K562 (cell line): ENCODE measurements at regions not wholly inside any gene's neighbourhood (a gene's known extent, or its start where the extent isn't known, plus 50 kb on each side); places are given as distances from the start of the nearest gene placed in this dataset.

Source experiments
- ATAC-seq: fragments of 200-7000 bp; cut with Tn5 transposase; 3 replicates; pipeline ENCODE4 v1.9.1; 2020; ENCODE audit warnings: moderate library complexity
- BruUV-seq: library from RNA; stranded (reverse); fragments of 400-500 nt; replicated peaks from 2 replicates; lab custom pipeline; 2021; lab: Mats Ljungman, UMichigan
- CTCF ChIA-PET: fragments of 300-600 bp; formaldehyde crosslinking; extraction: SDS; loops from one replicate; lab custom pipeline; 2021; ENCODE audit warnings: low intra/inter-chr PET ratio; lab: Yijun Ruan, JAX
- POLR2A ChIA-PET: fragments of 300-600, 350-650 bp; sonication (Branson Sonifier 250); formaldehyde crosslinking; extraction: SDS; loops from one replicate; lab custom pipeline; 2021; ENCODE audit warnings: antibody characterized with exemption, inconsistent platforms; lab: Yijun Ruan, JAX
- DNase-seq, 4 experiments: peaks; one replicate each; pipeline versions ENCODE4 v3.0.0 to v3.0.0-alpha.2; 2011 to 2018; ENCODE audit warnings: low spot score in 3 of 4, mixed read lengths in 3 of 4; ENCODE audit errors: extremely low read depth in 1 of 4
- FAIRE-seq: peaks from 2 replicates; lab custom pipeline; 2011; peaks lifted over from hg19 to GRCh38; lab: Jason Lieb, UNC
- H2AFZ ChIP-seq: 2 replicates; pipeline ENCODE4 v1.6.0; 2011; ENCODE audit warnings: low read depth, low read length, control low read depth, inconsistent platforms
- H3K27ac ChIP-seq: fragments of 200-600 bp; 3 replicates; pipeline ENCODE4 v1.8.0; 2011; ENCODE audit warnings: low read depth, mild to moderate bottlenecking, control low read depth, inconsistent platforms, low read length, moderate library complexity, mixed read lengths; ENCODE audit errors: extremely low read depth
- H3K27me3 ChIP-seq, 2 experiments: fragments of 300-600 bp in 1 of 2; 2 replicates in 1 of 2; 3 replicates in 1 of 2; pipeline versions ENCODE4 v1.6.0 to v1.8.0; 2011; ENCODE audit warnings: inconsistent platforms in 2 of 2, low read length in 2 of 2, mild to moderate bottlenecking in 1 of 2, mixed read lengths in 1 of 2, moderate library complexity in 1 of 2; ENCODE audit not compliant: control insufficient read depth in 2 of 2, insufficient read depth in 2 of 2
- H3K36me3 ChIP-seq: fragments of 300-600 bp; 3 replicates; pipeline ENCODE4 v1.8.0; 2011; ENCODE audit warnings: mild to moderate bottlenecking, low read length, inconsistent platforms; ENCODE audit not compliant: control insufficient read depth, insufficient read depth
- H3K4me1 ChIP-seq, 2 experiments: fragments of 200-600 bp in 1 of 2; replicated peaks in 1 of 2; 2 replicates in 1 of 2; 3 replicates in 1 of 2; pipeline versions ENCODE4 v1.5.1 to v1.8.0; 2011; ENCODE audit warnings: inconsistent platforms in 2 of 2, low read length in 2 of 2, mild to moderate bottlenecking in 1 of 2, mixed read lengths in 1 of 2, moderate library complexity in 1 of 2; ENCODE audit not compliant: control insufficient read depth in 2 of 2, insufficient read depth in 2 of 2
- H3K4me2 ChIP-seq: 2 replicates; pipeline ENCODE4 v1.6.1; 2011; ENCODE audit warnings: low read length, control low read depth, inconsistent platforms, mixed read lengths; ENCODE audit not compliant: insufficient read depth
- H3K4me3 ChIP-seq: fragments of 200-600 bp; sonication (generic), shearing (Covaris generic); 2 replicates; pipeline ENCODE4 v1.5.1; 2016; ENCODE audit warnings: control low read depth, inconsistent platforms
- H3K79me2 ChIP-seq: fragments of 200-600 bp; 3 replicates; pipeline ENCODE4 v1.8.0; 2011; ENCODE audit warnings: low read length, inconsistent platforms; ENCODE audit not compliant: control insufficient read depth, insufficient read depth
- H3K9ac ChIP-seq, 2 experiments: 2 replicates each; pipeline versions ENCODE4 v1.6.0 to v1.6.1; 2011; ENCODE audit warnings: low read depth in 2 of 2, low read length in 2 of 2, control low read depth in 1 of 2, inconsistent platforms in 1 of 2, mild to moderate bottlenecking in 1 of 2, mixed read lengths in 1 of 2; ENCODE audit not compliant: insufficient read depth in 1 of 2
- H3K9me1 ChIP-seq: one replicate; pipeline ENCODE4 v1.6.0; 2011; ENCODE audit warnings: inconsistent platforms, mild to moderate bottlenecking, low read length, moderate library complexity; ENCODE audit not compliant: control insufficient read depth, insufficient read depth
- H3K9me3 ChIP-seq: replicated peaks from 2 replicates; pipeline ENCODE4 v1.5.1; 2011; ENCODE audit warnings: low read depth, low read length, inconsistent platforms; ENCODE audit not compliant: control insufficient read depth, insufficient read depth
- H4K20me1 ChIP-seq: replicated peaks from 2 replicates; pipeline ENCODE4 v1.6.1; 2011; ENCODE audit warnings: low read length, inconsistent platforms, mixed read lengths; ENCODE audit not compliant: control insufficient read depth, insufficient read depth
- C11orf30 ChIP-seq: fragments of 450-650 bp; IDR thresholded peaks from 2 replicates; pipeline ENCODE4 v1.6.1; 2016; ENCODE audit warnings: low read depth, mild to moderate bottlenecking
- CBFA2T3 ChIP-seq: fragments of 450-650 bp; IDR thresholded peaks from 2 replicates; pipeline ENCODE4 v1.6.1; 2017
- PTRF ChIP-seq: fragments of 450-650 bp; IDR thresholded peaks from 2 replicates; pipeline ENCODE4 v1.6.1; 2016; ENCODE audit warnings: mild to moderate bottlenecking, missing genetic modification characterization, missing compliant biosample characterization
- ZNF316 ChIP-seq: fragments of 450-650 bp; IDR thresholded peaks from 2 replicates; pipeline ENCODE4 v1.6.1; 2016
- ZNF584 ChIP-seq: fragments of 200-800 bp; sonication (Bioruptor generic); IDR thresholded peaks from 2 replicates; pipeline ENCODE4 v1.6.1; 2016; ENCODE audit warnings: low read depth, mild to moderate bottlenecking, missing genetic modification characterization, missing compliant biosample characterization
- WGBS: fragments of 100-300 bp; shearing (Covaris generic); methylation state at CpG from one replicate; pipeline ENCODE4 v1.1.6; 2016; ENCODE audit warnings: low coverage, mixed read lengths; ENCODE audit not compliant: insufficient coverage; ENCODE audit errors: missing lambda C conversion rate; 5-methylcytosine and 5-hydroxymethylcytosine counted together
- in situ Hi-C: fragments of 300-500 bp; cut with MboI; formaldehyde crosslinking; loops from 4 replicates; pipeline ENCODE4 v1.15.0; 2018; ENCODE audit warnings: inconsistent platforms, mixed read lengths
- intact Hi-C: fragments of 100-400 bp; cut with micrococcal nuclease; formaldehyde crosslinking; loops from 2 replicates; pipeline ENCODE4 v1.14.2; 2022
- TF ChIP-seq, protein P1 (sequence below): fragments of 200-600 bp; sonication (generic); IDR thresholded peaks from one replicate; pipeline ENCODE4 v1.6.1; 2012; ENCODE audit warnings: mild to moderate bottlenecking, low read depth, low read length, inconsistent platforms
- TF ChIP-seq, protein P2 (sequence below): sonication (generic); formaldehyde crosslinking; IDR thresholded peaks from 2 replicates; pipeline ENCODE4 v1.8.0; 2022; ENCODE audit warnings: mild to moderate bottlenecking, missing genetic modification reagents

DNA sequence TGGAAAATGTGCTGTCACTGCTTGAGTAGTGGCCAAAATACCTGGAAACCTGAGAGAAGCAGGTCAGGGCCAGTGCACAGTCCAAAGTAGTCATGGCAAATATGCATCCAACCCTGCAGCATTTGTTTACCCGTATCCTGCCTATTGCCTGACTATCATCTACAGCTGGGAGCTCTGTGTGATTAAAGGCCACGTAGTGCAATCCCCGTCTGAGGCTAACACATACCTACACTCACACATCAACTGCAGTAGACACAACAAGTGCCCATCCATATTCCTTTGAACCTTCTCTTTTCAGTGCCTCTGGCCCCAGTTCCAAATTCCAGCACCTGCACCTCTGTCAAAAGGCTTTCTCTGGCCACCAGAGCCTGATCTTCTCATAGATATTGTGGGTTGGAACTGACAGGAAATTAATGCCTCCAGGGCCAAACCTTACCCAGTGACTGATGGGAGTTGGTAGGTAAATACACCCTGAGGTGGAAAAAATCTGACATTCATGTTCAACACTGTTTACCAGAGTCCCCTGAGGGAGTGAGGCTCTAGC is 383.0 kb downstream of the SETD4 start:
- Histone ChIP-seq H3K27ac (no peak overlapping the region), H3K9me1 (no peaks in the 10 kb centered on the region), H4K20me1 (no peaks in the 10 kb centered on the region), H3K9ac (no peak overlapping the region), H3K9me3 (no peaks in the 10 kb centered on the region), H3K36me3 (no peaks in the 10 kb centered on the region), H3K27me3 (peaks cover 6 to 26% of the 10 kb centered on the region in 2 experiments; a peak in 4 of 5 replicates), H3K4me1 (no peaks in the 10 kb centered on the region), H3K4me2 (no peak overlapping the region), H3K4me3 (no peak overlapping the region), H3K79me2 (no peaks in the 10 kb centered on the region), H2AFZ (no peak overlapping the region)
- in situ Hi-C loops, result no loop called here
- ChIA-PET POLR2A (interaction anchor here (0.8 to 1.3 kb wide), 2 partner anchors 9 kb away, joined by 4 to 5 read pairs; no protein-coding TSS in a partner anchor), CTCF (no interaction called here)
- DNase-seq, result no peak
- no peak for ATAC-seq
- 0% methylated on average over 3 of the region's 3 CpGs for WGBS
- intact Hi-C loops, result no loop called here
- no peak for FAIRE-seq
- no TSS peak for BruUV-seq
- TF ChIP-seq PTRF (tag) (no peak), C11orf30 (no peak), CBFA2T3 (no peak), ZNF316 (no peak), ZNF584 (CRISPR knock-in tag) (no peak)
- TF ChIP-seq, protein P1, sequence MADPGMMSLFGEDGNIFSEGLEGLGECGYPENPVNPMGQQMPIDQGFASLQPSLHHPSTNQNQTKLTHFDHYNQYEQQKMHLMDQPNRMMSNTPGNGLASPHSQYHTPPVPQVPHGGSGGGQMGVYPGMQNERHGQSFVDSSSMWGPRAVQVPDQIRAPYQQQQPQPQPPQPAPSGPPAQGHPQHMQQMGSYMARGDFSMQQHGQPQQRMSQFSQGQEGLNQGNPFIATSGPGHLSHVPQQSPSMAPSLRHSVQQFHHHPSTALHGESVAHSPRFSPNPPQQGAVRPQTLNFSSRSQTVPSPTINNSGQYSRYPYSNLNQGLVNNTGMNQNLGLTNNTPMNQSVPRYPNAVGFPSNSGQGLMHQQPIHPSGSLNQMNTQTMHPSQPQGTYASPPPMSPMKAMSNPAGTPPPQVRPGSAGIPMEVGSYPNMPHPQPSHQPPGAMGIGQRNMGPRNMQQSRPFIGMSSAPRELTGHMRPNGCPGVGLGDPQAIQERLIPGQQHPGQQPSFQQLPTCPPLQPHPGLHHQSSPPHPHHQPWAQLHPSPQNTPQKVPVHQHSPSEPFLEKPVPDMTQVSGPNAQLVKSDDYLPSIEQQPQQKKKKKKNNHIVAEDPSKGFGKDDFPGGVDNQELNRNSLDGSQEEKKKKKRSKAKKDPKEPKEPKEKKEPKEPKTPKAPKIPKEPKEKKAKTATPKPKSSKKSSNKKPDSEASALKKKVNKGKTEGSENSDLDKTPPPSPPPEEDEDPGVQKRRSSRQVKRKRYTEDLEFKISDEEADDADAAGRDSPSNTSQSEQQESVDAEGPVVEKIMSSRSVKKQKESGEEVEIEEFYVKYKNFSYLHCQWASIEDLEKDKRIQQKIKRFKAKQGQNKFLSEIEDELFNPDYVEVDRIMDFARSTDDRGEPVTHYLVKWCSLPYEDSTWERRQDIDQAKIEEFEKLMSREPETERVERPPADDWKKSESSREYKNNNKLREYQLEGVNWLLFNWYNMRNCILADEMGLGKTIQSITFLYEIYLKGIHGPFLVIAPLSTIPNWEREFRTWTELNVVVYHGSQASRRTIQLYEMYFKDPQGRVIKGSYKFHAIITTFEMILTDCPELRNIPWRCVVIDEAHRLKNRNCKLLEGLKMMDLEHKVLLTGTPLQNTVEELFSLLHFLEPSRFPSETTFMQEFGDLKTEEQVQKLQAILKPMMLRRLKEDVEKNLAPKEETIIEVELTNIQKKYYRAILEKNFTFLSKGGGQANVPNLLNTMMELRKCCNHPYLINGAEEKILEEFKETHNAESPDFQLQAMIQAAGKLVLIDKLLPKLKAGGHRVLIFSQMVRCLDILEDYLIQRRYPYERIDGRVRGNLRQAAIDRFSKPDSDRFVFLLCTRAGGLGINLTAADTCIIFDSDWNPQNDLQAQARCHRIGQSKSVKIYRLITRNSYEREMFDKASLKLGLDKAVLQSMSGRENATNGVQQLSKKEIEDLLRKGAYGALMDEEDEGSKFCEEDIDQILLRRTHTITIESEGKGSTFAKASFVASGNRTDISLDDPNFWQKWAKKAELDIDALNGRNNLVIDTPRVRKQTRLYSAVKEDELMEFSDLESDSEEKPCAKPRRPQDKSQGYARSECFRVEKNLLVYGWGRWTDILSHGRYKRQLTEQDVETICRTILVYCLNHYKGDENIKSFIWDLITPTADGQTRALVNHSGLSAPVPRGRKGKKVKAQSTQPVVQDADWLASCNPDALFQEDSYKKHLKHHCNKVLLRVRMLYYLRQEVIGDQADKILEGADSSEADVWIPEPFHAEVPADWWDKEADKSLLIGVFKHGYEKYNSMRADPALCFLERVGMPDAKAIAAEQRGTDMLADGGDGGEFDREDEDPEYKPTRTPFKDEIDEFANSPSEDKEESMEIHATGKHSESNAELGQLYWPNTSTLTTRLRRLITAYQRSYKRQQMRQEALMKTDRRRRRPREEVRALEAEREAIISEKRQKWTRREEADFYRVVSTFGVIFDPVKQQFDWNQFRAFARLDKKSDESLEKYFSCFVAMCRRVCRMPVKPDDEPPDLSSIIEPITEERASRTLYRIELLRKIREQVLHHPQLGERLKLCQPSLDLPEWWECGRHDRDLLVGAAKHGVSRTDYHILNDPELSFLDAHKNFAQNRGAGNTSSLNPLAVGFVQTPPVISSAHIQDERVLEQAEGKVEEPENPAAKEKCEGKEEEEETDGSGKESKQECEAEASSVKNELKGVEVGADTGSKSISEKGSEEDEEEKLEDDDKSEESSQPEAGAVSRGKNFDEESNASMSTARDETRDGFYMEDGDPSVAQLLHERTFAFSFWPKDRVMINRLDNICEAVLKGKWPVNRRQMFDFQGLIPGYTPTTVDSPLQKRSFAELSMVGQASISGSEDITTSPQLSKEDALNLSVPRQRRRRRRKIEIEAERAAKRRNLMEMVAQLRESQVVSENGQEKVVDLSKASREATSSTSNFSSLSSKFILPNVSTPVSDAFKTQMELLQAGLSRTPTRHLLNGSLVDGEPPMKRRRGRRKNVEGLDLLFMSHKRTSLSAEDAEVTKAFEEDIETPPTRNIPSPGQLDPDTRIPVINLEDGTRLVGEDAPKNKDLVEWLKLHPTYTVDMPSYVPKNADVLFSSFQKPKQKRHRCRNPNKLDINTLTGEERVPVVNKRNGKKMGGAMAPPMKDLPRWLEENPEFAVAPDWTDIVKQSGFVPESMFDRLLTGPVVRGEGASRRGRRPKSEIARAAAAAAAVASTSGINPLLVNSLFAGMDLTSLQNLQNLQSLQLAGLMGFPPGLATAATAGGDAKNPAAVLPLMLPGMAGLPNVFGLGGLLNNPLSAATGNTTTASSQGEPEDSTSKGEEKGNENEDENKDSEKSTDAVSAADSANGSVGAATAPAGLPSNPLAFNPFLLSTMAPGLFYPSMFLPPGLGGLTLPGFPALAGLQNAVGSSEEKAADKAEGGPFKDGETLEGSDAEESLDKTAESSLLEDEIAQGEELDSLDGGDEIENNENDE, result no peak
- TF ChIP-seq, protein P2, sequence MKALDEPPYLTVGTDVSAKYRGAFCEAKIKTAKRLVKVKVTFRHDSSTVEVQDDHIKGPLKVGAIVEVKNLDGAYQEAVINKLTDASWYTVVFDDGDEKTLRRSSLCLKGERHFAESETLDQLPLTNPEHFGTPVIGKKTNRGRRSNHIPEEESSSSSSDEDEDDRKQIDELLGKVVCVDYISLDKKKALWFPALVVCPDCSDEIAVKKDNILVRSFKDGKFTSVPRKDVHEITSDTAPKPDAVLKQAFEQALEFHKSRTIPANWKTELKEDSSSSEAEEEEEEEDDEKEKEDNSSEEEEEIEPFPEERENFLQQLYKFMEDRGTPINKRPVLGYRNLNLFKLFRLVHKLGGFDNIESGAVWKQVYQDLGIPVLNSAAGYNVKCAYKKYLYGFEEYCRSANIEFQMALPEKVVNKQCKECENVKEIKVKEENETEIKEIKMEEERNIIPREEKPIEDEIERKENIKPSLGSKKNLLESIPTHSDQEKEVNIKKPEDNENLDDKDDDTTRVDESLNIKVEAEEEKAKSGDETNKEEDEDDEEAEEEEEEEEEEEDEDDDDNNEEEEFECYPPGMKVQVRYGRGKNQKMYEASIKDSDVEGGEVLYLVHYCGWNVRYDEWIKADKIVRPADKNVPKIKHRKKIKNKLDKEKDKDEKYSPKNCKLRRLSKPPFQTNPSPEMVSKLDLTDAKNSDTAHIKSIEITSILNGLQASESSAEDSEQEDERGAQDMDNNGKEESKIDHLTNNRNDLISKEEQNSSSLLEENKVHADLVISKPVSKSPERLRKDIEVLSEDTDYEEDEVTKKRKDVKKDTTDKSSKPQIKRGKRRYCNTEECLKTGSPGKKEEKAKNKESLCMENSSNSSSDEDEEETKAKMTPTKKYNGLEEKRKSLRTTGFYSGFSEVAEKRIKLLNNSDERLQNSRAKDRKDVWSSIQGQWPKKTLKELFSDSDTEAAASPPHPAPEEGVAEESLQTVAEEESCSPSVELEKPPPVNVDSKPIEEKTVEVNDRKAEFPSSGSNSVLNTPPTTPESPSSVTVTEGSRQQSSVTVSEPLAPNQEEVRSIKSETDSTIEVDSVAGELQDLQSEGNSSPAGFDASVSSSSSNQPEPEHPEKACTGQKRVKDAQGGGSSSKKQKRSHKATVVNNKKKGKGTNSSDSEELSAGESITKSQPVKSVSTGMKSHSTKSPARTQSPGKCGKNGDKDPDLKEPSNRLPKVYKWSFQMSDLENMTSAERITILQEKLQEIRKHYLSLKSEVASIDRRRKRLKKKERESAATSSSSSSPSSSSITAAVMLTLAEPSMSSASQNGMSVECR (CRISPR knock-in tag), result no peak
